Panc1 (cell line): ENCODE measurements at regions not wholly inside any gene's neighbourhood (a gene's known extent, or its start where the extent isn't known, plus 50 kb on each side); places are given as distances from the start of the nearest gene placed in this dataset.

Experiments
- ATAC-seq: fragments of 200-7000 bp; cut with Tn5 transposase; 2 replicates; pipeline ENCODE4 v1.9.1; 2020; ENCODE audit warnings: mild to moderate bottlenecking, moderate library complexity
- BruUV-seq: library from RNA; stranded (reverse); fragments of 400-500 nt; replicated peaks from 2 replicates; lab custom pipeline; 2021; lab: Mats Ljungman, UMichigan
- CTCF ChIA-PET: fragments of 300-600 bp; sonication (Branson Sonifier 250); formaldehyde crosslinking; loops from one replicate; lab custom pipeline; 2022; ENCODE audit warnings: antibody characterized with exemption; lab: Charles Lee
- POLR2A ChIA-PET: fragments of 300-600 bp; sonication (Branson Sonifier 250); formaldehyde crosslinking; loops from one replicate; lab custom pipeline; 2022; ENCODE audit warnings: antibody characterized with exemption; lab: Charles Lee
- DNase-seq: peaks from one replicate; pipeline ENCODE4 v3.0.0-alpha.2; 2010; ENCODE audit warnings: low read depth, low spot score
- H3K27ac ChIP-seq: 2 replicates; pipeline ENCODE4 v1.5.1; 2011; ENCODE audit warnings: mild to moderate bottlenecking, low read length, inconsistent platforms
- H3K27me3 ChIP-seq: fragments of 200-500 bp; sonication (Bioruptor generic); 2 replicates; pipeline ENCODE4 v1.6.0; 2014; ENCODE audit warnings: low read length, inconsistent platforms; ENCODE audit not compliant: control insufficient read depth, insufficient read depth
- H3K36me3 ChIP-seq: fragments of 200-500 bp; sonication (Bioruptor generic); 2 replicates; pipeline ENCODE4 v1.5.1; 2014; ENCODE audit warnings: inconsistent platforms, mild to moderate bottlenecking, low read length, moderate library complexity; ENCODE audit not compliant: control insufficient read depth, insufficient read depth
- H3K4me1 ChIP-seq: 2 replicates; pipeline ENCODE4 v1.5.1; 2011; ENCODE audit warnings: inconsistent platforms, mild to moderate bottlenecking, low read length, moderate library complexity; ENCODE audit not compliant: control insufficient read depth, insufficient read depth
- H3K4me3 ChIP-seq, 2 experiments: 2 replicates each; pipeline ENCODE4 v1.5.1; 2011 to 2012; ENCODE audit warnings: low read depth in 2 of 2, low read length in 2 of 2, mild to moderate bottlenecking in 2 of 2, inconsistent platforms in 1 of 2, moderate library complexity in 1 of 2
- H3K9me3 ChIP-seq: fragments of 200-500 bp; sonication (Bioruptor generic); 2 replicates; pipeline ENCODE4 v1.5.1; 2014; ENCODE audit warnings: low read depth, mild to moderate bottlenecking, inconsistent platforms, low read length, moderate library complexity; ENCODE audit not compliant: control insufficient read depth, insufficient read depth
- CTCF ChIP-seq: fragments of 450-650 bp; IDR thresholded peaks from 2 replicates; pipeline ENCODE4 v1.5.1; 2017; ENCODE audit warnings: mild to moderate bottlenecking
- POLR2AphosphoS5 ChIP-seq: IDR thresholded peaks from 2 replicates; pipeline ENCODE4 v1.6.1; 2012; ENCODE audit warnings: mild to moderate bottlenecking, low read depth, low read length, moderate library complexity
- REST ChIP-seq, 2 experiments: IDR thresholded peaks; 2 replicates each; pipeline ENCODE4 v1.6.1; 2011 to 2012; ENCODE audit warnings: low read depth in 2 of 2, control low read depth in 1 of 2, low read length in 1 of 2, mild to moderate bottlenecking in 1 of 2, moderate library complexity in 1 of 2; ENCODE audit not compliant: insufficient read depth in 1 of 2
- SIN3A ChIP-seq: IDR thresholded peaks from 2 replicates; pipeline ENCODE4 v1.6.1; 2012; ENCODE audit warnings: low read depth, mild to moderate bottlenecking, low read length, moderate library complexity, borderline replicate concordance; ENCODE audit not compliant: insufficient read depth
- TCF7L2 ChIP-seq: IDR thresholded peaks from 2 replicates; pipeline ENCODE4 v1.6.1; 2011; ENCODE audit warnings: mild to moderate bottlenecking, low read depth, low read length, inconsistent platforms
- in situ Hi-C: cut with HindIII; loops from 2 replicates; pipeline ENCODE4 v1.10.0; 2016; ENCODE audit warnings: low sequenced_read_pairs, low pct_unique_long_range_greater_than_20kb
- intact Hi-C: fragments of 100-400 bp; cut with micrococcal nuclease; formaldehyde crosslinking; loops from one replicate; pipeline ENCODE4 v1.10.0; 2022; ENCODE audit not compliant: unreplicated experiment

GRCh38 chr14:105861985-105862465 is 335.6 kb downstream of the TMEM121 start:
- Histone ChIP-seq H3K36me3 (no peaks in the 10 kb centered on the region), H3K4me1 (no peaks in the 10 kb centered on the region), H3K27ac (no peak overlapping the region), H3K27me3 (no peaks in the 10 kb centered on the region), H3K9me3 (no peaks in the 10 kb centered on the region), H3K4me3 (no peak overlapping the region)
- CTCF ChIA-PET, result no interaction called here
- ATAC-seq (no peak), DNase-seq (no peak)
- POLR2A ChIA-PET, result no interaction called here
- intact Hi-C loops, result no loop called here
- TF ChIP-seq CTCF, result no peak
- no peak for TF ChIP-seq REST (IDR thresholded peaks at IDR 0.05; ENCODE audit: insufficient read depth in 1 of 2, low read depth in 2 of 2, low read length in 1 of 2)
- TF ChIP-seq SIN3A, result no peak
- TF ChIP-seq TCF7L2, result no peak
- no peak for TF ChIP-seq POLR2AphosphoS5
- BruUV-seq, result no TSS peak
- in situ Hi-C loops, result no loop called here

DNA sequence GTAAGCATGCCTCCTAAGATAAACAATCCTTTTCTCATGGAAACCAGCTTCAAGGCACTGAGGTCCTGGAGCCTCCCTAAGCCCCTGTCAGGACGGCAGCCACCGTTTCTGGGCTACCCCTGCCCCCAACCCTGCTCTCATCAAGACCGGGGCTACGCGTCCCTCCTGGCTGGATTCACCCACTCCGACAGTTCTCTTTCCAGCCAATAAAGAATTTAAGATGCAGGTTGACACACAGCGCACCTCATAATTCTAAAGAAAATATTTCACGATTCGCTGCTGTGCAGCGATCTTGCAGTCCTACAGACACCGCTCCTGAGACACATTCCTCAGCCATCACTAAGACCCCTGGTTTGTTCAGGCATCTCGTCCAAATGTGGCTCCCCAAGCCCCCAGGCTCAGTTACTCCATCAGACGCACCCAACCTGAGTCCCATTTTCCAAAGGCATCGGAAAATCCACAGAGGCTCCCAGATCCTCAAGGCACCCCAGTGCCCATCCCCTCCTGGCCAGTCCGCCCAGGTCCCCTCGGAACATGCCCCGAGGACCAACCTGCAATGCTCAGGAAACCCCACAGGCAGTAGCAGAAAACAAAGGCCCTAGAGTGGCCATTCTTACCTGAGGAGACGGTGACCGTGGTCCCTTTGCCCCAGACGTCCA is 336.3 kb downstream of the TMEM121 start:
- TF ChIP-seq POLR2AphosphoS5 (no peak), CTCF (no peak), REST (IDR thresholded peaks at IDR 0.05; ENCODE audit: insufficient read depth in 1 of 2, low read depth in 2 of 2, low read length in 1 of 2) (no peak), SIN3A (no peak), TCF7L2 (no peak)
- no peaks in the 10 kb centered on the region for H3K36me3 ChIP-seq
- BruUV-seq, result no TSS peak
- intact Hi-C loops, result no loop called here
- H3K4me1 ChIP-seq, result no peaks in the 10 kb centered on the region
- ATAC-seq (no peak), DNase-seq (no peak)
- no peaks in the 10 kb centered on the region for H3K27me3 ChIP-seq
- H3K4me3 ChIP-seq, result no peak overlapping the region
- CTCF ChIA-PET, result no interaction called here
- in situ Hi-C loops, result no loop called here
- POLR2A ChIA-PET, result no interaction called here
- no peak overlapping the region for H3K27ac ChIP-seq
- no peaks in the 10 kb centered on the region for H3K9me3 ChIP-seq
